HG02759 (cell line): ENCODE measurements at regions not wholly inside any gene's neighbourhood (a gene's known extent, or its start where the extent isn't known, plus 50 kb on each side); places are given as distances from the start of the nearest gene placed in this dataset.

Source experiments
- ATAC-seq: cut with Tn5 transposase; IDR thresholded peaks from one replicate; pipeline ENCODE4 v1.9.1; 2021; ENCODE audit warnings: mild to moderate bottlenecking, moderate library complexity; ENCODE audit not compliant: unreplicated experiment

DNA sequence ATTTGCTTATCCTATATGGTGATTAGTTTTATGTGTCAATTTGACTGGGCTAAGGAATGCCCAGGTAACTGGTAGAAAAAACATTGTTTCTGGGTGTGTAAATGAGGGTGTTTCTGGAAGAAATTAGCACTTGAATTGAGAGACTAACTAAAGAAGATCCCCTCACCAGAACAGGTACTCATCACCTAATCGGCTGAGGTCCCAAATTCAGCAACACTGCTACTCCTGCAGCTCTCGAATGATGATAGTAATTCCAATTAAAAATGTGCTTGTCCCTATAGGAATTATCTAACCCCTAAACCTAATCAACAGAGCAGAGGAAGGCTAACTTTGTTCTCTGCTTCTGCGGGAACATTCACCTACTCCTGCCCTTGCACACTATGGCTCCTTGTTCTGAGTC, 464.5 kb upstream of the CHST9 start:
- ATAC-seq = no peak

DNA sequence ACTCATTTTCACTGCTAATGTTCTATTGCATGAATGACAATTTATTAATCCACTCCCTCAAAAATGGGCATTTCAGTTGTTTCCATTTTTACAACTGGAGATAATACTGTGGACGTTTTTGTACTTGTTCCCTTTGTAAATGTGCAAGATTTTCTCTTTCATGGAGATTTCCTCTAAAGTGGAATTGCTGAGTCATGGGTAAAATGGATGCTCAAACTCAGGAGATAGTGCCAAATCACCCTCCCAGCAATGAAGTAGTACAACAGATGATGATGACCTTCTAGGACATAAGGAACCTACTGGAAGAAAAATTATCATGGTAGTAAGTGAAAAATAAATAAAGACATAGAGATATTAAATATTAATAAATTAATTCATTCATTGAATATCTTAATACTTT, 460.8 kb upstream of the CHST9 start:
- ATAC-seq = no peak

DNA sequence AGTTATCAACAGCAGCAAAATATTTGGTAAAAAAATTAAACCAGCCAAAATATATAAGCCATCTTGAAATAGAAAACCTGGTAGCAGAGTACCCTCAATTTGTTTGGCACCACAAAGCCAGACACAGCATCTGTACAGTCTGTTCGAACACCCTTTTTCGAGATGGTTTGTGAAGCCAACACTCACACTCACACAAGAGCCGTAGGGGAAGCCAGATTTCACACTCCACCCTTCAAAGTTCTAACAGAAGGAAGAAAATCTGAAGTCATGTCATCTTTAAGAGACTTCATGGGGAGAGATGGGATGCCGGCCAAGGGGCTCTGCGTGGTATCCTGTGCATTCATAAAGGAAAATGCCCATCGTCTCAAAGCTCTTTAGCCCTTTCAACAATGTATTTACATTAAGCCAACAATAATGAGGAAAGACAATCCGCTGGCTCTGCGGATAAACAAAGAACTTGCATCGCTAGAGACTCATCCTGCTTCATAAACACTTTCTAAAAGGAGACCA, 451.5 kb upstream of the CHST9 start:
- ATAC-seq = no peak

DNA sequence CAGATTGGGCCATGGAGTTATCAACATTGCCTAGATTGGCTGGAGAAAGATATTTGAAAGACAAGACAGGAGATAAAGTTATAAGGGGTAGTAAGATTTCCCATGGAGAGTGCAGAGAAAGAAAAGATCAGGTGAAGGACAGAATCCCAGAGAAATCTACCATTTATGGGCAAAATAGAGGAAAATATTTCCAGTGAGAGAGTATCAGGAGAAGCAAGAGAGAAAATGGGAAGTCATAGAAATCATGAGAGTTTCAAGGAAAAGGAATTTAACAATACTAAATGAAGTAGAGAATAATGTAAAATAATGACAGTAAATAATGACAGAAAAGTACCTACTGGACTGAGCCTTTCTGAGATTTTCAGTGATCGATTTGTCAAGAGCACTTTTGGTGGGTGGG, 447.6 kb upstream of the CHST9 start:
- ATAC-seq = no peak

DNA sequence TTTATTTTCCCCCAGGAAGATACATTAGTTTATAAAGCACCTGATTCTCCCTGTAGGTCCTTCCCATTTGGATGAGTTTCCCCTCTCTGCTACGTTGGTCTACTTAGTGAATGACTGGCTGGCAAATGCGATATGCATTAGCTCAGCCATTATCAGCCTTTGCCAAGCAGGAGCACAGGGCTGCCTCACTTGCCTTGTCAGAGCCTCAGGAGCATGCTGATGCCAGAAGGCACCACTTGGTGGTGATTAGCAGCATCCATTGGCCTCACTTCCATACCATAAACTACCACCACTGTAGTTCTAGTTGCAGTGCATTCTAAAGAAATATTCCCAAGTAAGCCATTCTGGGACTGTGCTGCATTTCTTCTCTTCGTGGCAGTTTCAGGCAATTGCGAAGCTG, 442.8 kb upstream of the CHST9 start:
- no peak for ATAC-seq

DNA sequence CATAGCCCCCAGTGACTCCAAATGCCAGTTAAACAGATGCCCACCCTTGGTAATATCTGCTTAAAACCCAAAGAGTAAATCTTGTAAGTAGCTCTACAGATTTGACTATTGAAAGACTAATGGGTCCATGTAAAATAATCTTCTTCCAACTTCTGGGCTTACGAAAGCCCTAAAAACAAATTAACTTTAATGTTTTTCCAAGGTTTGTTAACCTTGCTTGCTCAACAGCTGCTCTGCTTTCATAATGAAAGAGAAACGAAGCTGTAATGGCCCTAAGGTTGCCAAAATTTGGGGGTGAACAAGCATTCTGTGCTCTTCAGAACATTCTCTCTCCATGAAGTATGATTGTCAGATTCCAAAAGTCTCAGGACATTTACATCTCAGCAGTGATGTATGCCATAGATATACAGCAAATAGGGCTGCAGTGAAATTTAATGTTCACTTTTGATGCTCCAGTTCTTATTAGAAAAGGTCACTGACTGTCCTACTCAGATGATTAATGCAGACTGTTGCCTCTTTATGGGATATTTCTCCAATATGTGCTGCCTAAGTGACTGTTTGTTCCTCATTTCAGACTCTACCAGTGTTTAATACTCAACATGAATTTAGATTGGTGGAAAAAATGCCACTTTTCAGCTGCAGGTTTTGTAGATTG, 436.3 kb upstream of the CHST9 start:
- ATAC-seq = no peak

DNA sequence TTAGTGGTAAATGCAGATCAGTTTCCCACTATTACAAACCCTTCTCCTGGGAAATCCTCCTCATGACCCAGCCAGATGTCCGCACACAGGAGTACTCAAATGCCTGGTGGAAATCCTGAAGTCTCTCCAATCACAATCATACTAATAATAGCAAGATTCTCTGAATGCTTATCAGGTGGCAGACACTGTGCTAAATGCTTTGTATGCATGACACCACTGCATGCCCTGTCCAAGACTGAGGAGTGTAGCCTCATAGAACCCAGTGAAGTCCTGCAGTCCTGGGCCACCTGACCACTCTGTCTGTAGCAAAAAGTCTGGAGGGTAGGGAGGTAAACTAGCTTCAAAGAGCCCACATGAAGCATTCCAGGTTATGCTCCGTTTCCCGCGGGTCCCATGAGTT, 434.8 kb upstream of the CHST9 start:
- ATAC-seq = no peak

DNA sequence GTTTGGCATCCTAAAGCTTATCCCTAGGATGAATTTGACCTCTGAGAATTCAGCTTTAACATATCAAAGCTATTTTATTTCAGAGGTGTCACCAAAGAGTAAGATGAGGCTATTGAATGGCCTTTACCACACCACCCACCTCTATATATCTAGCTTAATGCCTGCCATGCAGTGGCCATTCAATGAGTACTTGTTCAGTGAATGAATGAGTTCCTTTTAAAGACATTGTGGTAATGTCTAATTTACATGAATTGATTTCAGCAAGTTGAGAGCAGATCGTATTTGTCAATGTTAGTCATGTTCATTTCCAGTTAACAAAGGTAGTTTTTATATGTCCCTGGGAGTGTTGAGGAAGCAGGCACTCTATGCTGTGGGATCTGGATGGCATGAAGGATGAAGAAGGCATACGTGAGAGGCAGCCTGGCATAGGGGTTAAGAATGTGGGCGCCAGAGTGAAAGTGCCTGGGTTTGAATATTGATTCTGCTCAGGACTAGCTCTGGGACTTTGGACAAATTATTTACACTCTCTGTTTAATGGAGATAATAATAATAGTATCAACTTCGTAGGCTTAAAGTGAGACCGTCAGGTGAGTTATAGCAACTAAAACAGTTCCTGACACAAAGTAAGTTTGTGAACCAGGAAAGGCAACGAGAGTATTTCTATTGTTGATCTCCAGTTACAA, 434.1 kb upstream of the CHST9 start:
- ATAC-seq = no peak

DNA sequence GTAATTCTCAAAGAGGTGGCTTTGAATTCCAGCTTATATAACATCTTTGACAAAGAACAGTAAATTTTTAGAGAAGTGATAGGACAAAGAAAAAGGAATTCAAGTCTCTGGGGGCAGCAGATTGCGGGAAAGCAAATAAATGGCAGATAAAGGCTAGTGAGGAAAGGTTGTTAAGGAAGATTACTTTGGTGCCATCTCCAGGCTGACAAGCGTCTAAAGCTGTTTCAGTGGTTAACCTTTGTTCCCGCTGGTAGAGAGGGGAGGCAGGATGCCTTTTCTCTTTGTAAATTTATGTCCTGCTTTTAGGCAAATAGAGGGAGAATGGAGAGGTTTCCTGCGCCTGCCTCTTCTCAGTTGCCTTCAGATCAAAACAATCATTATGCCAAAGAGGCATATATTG, 431.2 kb upstream of the CHST9 start:
- no peak for ATAC-seq

DNA sequence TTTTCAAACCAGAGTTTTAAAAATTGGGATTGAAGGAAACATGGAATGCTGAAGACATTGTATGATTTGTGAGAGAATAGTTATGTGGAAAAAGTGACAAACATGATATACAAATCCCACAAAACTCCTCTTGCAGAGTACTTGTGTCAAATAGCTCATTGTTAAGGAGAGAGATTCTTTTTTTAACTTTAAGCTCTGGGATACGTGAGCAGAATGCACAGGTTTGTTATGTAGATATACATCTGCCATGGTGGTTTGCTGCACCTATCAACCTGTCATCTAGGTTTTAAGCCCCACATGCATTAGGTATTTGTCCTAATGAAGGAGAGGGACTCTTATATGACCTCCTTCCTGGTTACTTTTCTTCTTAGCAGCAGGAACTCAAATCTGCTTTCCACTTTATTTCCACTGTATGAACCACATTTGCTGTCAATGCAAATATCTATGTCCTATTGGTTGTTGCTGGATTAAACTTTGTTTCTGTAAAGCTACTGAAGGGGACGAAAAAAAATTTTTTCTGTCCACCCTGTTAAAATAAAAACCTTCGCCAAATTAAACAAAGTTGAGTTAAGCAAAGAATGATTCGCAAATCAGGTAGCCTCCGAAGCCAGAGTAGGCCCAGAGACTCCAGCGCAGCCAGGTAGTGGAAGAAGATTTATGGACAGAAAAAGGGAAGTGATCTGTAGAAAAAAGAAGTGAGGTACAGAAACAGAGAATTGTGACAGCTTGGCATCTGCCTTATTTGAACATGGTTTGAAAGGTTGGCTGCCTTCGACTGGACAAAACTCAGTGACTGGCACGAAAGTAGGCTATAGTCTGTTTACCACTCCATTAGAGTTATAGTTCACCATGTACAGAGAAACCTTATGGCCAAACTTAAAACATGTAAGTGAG, 430.1 kb upstream of the CHST9 start:
- ATAC-seq = no peak

DNA sequence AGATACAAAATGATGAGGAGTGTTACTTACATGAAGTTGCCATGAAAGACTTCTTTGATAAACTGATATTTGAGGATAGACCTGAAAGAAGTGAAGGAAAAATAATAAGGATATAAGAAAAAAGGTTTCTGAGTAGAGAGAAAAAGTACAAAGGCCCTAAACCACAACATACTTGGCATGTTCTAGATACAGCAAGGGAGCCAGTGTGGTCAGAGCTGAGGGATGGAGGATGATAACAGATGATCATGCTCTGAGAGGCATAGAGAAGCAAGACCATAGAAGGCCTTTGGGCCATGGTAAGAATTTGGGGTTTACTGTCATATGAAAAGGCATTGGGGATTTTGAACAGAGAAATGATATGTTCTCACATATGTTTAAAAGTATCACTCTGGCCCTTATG, 424.1 kb upstream of the CHST9 start:
- ATAC-seq = no peak

DNA sequence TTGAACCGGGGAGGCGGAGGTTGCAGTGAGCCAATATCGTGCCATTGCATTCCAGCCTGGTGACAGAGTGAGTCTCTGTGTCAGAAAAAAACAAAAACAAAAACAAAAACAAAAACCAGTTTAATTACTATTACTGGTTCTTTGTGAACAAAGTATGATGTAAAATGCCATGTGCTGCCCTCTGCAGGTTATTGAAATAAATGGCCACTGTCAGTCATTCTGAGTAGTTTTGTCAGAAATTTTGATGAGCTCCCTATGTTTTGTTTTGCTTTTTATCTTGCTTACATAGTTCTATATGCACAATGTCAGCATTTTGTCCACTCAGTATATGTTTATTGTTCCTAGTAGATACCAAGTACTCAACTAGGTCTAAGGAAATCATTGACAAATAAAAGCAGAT, 423.6 kb upstream of the CHST9 start:
- ATAC-seq = no peak

DNA sequence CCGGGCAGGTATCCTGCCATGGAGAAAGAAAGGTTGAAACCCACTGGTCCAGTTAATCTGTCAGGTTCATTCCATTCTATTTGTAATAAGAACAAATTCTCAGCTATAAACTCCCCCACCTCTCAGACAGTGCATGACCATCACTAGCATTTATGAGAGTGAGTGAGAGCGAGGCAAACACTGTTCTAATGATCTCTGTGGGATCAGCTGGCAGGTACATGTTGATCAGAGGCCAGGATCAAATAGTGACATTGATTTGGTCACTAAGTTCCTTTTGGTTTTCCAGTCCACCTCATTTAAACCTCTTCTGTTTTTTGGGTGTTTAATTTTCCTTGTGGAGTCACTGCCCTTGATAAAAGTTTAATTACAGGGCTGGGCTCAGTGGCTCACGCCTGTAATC, 423.1 kb upstream of the CHST9 start:
- no peak for ATAC-seq

DNA sequence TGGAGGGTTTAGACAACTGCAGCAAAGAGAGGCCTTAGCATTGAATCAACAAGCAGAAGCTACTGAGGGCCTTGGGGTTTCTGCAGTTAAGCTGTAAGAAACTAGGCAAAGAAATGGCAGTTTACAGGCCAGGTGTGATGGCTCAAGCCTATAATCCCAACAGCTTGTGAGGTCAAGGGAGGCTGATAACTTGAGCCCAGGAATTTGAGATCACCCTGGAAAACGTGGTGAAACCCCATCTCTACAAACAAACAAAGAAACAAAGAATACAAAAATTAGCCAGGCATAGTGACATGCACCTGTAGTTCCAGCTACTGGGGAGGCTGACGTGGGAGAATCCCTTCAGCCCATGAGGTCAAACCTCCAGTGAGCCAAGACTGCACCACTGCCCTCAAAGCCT, 421.6 kb upstream of the CHST9 start:
- ATAC-seq = no peak

DNA sequence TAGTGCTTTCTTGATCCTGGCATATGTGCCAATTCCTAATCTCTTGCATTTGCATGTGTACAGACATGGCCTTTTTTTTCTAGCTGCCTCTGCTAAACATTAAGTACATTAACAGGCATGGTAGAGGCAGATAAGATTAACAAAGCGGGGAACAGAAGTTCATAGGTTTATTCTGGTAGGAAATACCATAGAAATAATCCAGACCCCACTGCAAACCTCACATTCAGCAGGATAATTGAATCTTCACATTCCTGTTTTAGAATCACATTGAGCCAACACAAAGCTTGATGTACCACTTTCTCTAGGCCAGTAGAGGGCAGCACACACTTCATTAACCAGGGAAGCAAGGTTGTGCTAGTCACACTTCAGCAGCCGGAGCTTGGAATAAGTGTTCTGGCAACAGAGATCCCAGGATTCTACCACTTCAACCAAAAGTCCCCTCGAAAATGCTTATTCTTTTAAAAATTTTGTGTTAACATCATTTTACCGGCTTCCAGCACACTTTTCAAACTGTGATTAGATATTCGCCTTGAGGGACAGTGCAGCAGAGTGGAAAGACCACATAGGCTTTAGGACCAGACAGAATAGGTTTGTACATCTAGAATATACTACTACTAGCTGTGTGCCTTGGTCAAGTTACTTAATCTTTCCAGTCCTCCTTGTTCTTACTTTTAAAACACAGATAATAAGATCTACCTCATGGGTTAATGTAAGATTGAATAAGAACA, 420.2 kb upstream of the CHST9 start:
- peak; percentile 91 for ATAC-seq

DNA sequence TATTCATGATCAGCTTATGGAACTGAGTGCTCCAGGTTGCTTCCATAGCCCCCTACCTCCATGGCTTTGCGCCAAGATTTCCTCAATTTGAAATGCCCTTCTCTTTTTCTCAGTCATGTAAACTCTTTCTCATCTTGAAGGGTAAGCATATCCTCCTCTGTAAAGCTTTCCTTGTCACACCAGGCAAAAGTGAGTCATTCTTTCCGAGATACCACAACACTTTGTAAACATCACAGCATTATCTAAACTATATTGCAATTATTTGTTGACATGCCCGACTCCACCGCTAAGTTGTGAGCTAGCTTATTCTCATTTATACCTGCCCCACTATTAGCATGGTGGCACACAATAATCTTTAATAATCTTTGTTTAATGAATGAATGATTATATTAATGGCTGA, 419.5 kb upstream of the CHST9 start:
- ATAC-seq = no peak

DNA sequence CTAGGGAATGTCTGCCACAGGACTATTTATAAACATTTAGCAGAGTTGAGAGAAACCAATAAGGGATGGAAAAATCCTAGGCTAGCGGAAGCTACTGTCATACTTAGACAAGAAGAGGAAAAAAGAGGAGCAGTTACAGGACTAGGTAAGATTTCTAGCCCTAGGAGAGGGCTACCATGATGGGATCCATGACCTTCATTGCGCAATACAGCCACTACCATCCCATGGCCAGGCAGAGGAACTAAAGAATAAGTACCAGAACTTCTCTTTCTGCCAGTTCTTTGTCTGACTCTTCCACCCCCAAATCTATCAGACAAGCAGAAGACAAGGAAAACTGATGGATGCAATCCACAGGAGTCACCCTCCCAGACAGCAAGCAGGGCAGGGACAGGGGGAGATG, 417.0 kb upstream of the CHST9 start:
- ATAC-seq = no peak

DNA sequence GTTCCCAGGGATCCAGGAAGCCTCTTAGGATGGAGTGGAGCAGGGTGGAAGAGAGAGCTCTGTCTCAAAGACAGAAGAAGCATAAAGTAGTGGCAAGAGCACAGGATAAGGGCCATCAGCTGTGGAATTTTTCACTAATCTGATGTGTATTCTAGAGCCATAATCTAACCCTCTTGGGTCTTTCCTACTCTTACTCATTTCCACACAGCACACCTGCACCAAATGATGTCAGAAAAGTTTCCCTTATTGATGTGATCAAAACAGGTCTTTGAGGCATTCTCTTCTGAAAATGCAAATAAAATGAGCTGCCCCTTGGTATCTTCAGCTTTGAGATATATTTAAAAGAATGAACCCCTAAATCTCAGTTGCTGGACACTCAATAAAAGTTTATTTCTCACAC, 415.1 kb upstream of the CHST9 start:
- ATAC-seq = no peak

DNA sequence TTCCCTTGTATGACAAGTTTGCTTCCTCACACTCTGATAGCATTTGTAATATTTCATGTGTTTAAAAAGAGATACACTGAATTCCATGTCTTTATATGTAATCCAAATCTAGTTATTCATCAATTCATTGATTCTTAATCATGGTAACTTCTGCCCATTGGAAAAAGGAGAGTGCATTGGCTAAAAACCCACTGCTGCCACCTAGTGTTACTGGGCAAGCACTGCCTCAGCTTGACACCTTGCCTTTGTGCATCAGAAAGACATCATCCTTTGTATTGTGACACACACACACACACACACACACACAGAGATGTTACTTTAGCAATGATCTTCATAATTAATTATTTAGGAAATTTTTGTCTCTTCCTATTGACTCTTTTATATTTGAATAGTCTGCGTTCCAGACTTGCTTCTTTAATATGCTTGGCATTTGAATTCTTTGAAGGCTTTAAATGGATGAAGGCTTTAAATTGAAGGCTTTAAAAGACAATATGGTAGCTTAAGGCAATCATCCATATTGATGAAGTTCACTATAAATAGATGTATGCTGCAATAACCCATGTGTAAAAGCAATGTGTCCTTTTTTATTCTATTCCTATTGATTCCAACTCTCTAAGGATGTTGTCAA, 414.2 kb upstream of the CHST9 start:
- ATAC-seq = peak; percentile 83

DNA sequence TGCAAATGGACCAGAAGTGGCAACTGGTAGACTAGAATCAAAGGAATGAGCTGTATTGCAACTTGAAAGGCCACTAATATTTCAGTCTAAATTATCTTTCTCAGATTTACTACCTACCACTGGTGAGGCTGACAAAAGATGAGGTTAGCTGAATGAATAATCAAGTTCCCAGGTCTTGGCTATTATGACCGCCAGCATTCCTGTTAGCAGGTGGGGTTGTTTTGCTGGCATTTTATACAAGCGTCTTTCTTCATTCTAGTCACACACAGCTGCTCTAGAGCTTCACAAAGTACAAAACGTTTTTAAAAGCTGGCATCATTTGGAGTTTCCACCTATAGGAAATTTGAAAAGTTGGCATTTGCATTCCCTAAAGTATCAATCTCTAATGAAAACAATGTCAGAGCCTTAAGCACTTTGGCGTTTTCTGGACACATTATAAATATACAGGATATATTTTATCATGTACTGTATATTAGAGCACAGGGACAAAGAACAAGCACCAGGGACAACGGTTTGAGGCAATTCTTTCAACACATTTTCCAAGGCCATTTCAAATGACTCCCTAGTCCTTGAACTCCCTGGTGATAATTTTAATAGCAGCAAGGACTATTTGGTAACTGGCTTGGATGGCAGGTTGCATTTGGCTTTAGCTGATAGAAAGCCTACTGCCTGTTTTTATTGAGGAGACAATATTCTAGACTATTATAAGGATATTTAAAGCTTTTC, 410.2 kb upstream of the CHST9 start:
- no peak for ATAC-seq
